GM23338 (cell line): ENCODE measurements at regions not wholly inside any gene's neighbourhood (a gene's known extent, or its start where the extent isn't known, plus 50 kb on each side); places are given as distances from the start of the nearest gene placed in this dataset.

ENCODE experiments used
- EZH2 ChIP-seq: fragments of 200-600 bp; sonication (generic); IDR thresholded peaks from one replicate; pipeline ENCODE4 v1.8.0; 2017; ENCODE audit warnings: antibody characterized with exemption, mild to moderate bottlenecking, low read depth; ENCODE audit not compliant: unreplicated experiment
- EZH2phosphoT487 ChIP-seq: fragments of 200-600 bp; sonication (generic); IDR thresholded peaks from one replicate; pipeline ENCODE4 v1.8.1; 2018; ENCODE audit warnings: antibody characterized with exemption; ENCODE audit not compliant: unreplicated experiment
- NANOG ChIP-seq: IDR thresholded peaks from 2 replicates; pipeline ENCODE4 v1.6.1; 2016; ENCODE audit warnings: antibody characterized with exemption, borderline replicate concordance
- POLR2AphosphoS5 ChIP-seq: IDR thresholded peaks from 2 replicates; pipeline ENCODE4 v1.6.1; 2016; ENCODE audit warnings: antibody characterized with exemption, low read depth
- TF ChIP-seq, protein P1 (sequence below), 2 experiments: fragments of 200-600 bp in 1 of 2; sonication (generic) in 1 of 2; conservative IDR thresholded peaks; 2 replicates each; pipeline versions ENCODE4 v1.5.1 to v1.6.1; 2016 to 2017; ENCODE audit warnings: antibody characterized with exemption in 2 of 2, low read depth in 2 of 2, mild to moderate bottlenecking in 2 of 2, moderate library complexity in 1 of 2
- TF ChIP-seq, protein P2 (sequence below): IDR thresholded peaks from one replicate; pipeline ENCODE4 v1.6.1; 2018; ENCODE audit warnings: antibody characterized with exemption; ENCODE audit not compliant: unreplicated experiment

DNA sequence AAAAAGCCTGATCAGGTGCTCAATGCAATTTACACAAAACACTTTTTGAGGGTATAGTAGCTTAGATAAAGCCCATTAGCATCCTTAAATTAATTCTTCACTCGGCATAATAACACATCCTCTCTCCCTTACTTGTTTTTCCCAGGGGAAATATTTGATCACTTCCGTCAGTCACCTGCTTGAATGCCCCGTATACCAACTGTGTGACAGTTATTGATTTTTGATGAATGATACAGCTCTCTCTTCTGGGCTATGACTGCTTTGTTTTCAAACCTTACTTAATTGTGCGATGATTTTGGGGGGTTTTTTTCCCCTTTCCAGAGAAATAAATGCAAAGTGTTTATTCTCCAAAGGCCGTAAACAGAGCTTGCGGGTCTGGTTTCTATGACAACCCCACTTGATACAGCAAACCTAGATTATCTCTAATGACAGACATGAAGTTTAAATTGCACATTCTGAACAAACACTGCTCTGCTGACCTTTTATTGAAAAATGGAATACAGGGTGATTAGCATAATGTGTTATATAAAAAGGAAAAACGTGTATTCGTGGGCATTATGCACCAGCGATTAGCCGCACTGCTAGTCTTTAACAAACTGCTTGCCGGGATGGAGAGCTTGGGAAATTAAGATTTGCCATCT is 78.4 kb upstream of the NANOS1 start:
- no peak for TF ChIP-seq POLR2AphosphoS5
- TF ChIP-seq EZH2, result no peak
- TF ChIP-seq, protein P1, sequence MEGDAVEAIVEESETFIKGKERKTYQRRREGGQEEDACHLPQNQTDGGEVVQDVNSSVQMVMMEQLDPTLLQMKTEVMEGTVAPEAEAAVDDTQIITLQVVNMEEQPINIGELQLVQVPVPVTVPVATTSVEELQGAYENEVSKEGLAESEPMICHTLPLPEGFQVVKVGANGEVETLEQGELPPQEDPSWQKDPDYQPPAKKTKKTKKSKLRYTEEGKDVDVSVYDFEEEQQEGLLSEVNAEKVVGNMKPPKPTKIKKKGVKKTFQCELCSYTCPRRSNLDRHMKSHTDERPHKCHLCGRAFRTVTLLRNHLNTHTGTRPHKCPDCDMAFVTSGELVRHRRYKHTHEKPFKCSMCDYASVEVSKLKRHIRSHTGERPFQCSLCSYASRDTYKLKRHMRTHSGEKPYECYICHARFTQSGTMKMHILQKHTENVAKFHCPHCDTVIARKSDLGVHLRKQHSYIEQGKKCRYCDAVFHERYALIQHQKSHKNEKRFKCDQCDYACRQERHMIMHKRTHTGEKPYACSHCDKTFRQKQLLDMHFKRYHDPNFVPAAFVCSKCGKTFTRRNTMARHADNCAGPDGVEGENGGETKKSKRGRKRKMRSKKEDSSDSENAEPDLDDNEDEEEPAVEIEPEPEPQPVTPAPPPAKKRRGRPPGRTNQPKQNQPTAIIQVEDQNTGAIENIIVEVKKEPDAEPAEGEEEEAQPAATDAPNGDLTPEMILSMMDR (conservative IDR thresholded peaks at IDR 0.05; ENCODE audit: low read depth in 2 of 2), result no peak
- TF ChIP-seq, protein P2, sequence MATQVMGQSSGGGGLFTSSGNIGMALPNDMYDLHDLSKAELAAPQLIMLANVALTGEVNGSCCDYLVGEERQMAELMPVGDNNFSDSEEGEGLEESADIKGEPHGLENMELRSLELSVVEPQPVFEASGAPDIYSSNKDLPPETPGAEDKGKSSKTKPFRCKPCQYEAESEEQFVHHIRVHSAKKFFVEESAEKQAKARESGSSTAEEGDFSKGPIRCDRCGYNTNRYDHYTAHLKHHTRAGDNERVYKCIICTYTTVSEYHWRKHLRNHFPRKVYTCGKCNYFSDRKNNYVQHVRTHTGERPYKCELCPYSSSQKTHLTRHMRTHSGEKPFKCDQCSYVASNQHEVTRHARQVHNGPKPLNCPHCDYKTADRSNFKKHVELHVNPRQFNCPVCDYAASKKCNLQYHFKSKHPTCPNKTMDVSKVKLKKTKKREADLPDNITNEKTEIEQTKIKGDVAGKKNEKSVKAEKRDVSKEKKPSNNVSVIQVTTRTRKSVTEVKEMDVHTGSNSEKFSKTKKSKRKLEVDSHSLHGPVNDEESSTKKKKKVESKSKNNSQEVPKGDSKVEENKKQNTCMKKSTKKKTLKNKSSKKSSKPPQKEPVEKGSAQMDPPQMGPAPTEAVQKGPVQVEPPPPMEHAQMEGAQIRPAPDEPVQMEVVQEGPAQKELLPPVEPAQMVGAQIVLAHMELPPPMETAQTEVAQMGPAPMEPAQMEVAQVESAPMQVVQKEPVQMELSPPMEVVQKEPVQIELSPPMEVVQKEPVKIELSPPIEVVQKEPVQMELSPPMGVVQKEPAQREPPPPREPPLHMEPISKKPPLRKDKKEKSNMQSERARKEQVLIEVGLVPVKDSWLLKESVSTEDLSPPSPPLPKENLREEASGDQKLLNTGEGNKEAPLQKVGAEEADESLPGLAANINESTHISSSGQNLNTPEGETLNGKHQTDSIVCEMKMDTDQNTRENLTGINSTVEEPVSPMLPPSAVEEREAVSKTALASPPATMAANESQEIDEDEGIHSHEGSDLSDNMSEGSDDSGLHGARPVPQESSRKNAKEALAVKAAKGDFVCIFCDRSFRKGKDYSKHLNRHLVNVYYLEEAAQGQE, result no peak
- no peak for TF ChIP-seq NANOG
- TF ChIP-seq EZH2phosphoT487, result no peak
